ENCODE measurements at regions not wholly inside any gene's neighbourhood (a gene's known extent, or its start where the extent isn't known, plus 50 kb on each side); places are given as distances from the start of the nearest gene placed in this dataset.

GRCh38 chr20:60750909-60751308 lies 501.2 kb upstream of the CDH4 start:
- Histone ChIP-seq H3K9me3 (ENCODE audit: control insufficient read depth, insufficient read depth, low read length) (no peaks in the 10 kb centered on the region), H3K36me3 (ENCODE audit: control insufficient read depth, insufficient read depth, low read length) (no peaks in the 10 kb centered on the region; the same call in 1 of the 2 replicates), H3K4me1 (ENCODE audit: control insufficient read depth, insufficient read depth, low read length) (peaks cover 2% of the 10 kb centered on the region; the same call in 1 of the 2 replicates), H3K27me3 (ENCODE audit: control insufficient read depth, insufficient read depth, low read length) (no peaks in the 10 kb centered on the region), H3K4me3 (ENCODE audit: low read length) (no peak overlapping the region), H3K27ac (ENCODE audit: low read length) (no peak overlapping the region)
- WGBS (ENCODE audit: insufficient coverage, insufficient read length), result no CpG with 5 or more reads among the region's 10 CpGs
- DNase-seq (ENCODE audit: low read depth, low spot score), result no peak

GRCh38 chr20:60751826-60752225 lies 500.2 kb upstream of the CDH4 start:
- Histone ChIP-seq H3K27ac (ENCODE audit: low read length) (no peak overlapping the region), H3K4me1 (ENCODE audit: control insufficient read depth, insufficient read depth, low read length) (peaks cover 2% of the 10 kb centered on the region; the same call in 1 of the 2 replicates), H3K9me3 (ENCODE audit: control insufficient read depth, insufficient read depth, low read length) (no peaks in the 10 kb centered on the region), H3K36me3 (ENCODE audit: control insufficient read depth, insufficient read depth, low read length) (no peaks in the 10 kb centered on the region; the same call in 1 of the 2 replicates), H3K27me3 (ENCODE audit: control insufficient read depth, insufficient read depth, low read length) (no peaks in the 10 kb centered on the region), H3K4me3 (ENCODE audit: low read length) (no peak overlapping the region)
- no CpG with 5 or more reads among the region's 7 CpGs for WGBS (ENCODE audit: insufficient coverage, insufficient read length)
- no peak for DNase-seq (ENCODE audit: low read depth, low spot score)

GRCh38 chr20:60752741-60753420 lies 499.2 kb upstream of the CDH4 start:
- Histone ChIP-seq H3K36me3 (ENCODE audit: control insufficient read depth, insufficient read depth, low read length) (no peaks in the 10 kb centered on the region; the same call in 1 of the 2 replicates), H3K4me3 (ENCODE audit: low read length) (no peak overlapping the region), H3K9me3 (ENCODE audit: control insufficient read depth, insufficient read depth, low read length) (no peaks in the 10 kb centered on the region), H3K27ac (ENCODE audit: low read length) (no peak overlapping the region), H3K4me1 (ENCODE audit: control insufficient read depth, insufficient read depth, low read length) (peaks cover 2% of the 10 kb centered on the region; the same call in 1 of the 2 replicates), H3K27me3 (ENCODE audit: control insufficient read depth, insufficient read depth, low read length) (no peaks in the 10 kb centered on the region)
- no peak for DNase-seq (ENCODE audit: low read depth, low spot score)
- no CpG with 5 or more reads among the region's 17 CpGs for WGBS (ENCODE audit: insufficient coverage, insufficient read length)

- H3K4me1 ChIP-seq (ENCODE audit: control insufficient read depth, insufficient read depth, low read length), result peaks cover 2% of the 10 kb centered on the region; the same call in 1 of the 2 replicates
- no peak overlapping the region for H3K27ac ChIP-seq (ENCODE audit: low read length)
- WGBS (ENCODE audit: insufficient coverage, insufficient read length), result no CpG with 5 or more reads among the region's 4 CpGs
- DNase-seq (ENCODE audit: low read depth, low spot score), result no peak
- H3K4me3 ChIP-seq (ENCODE audit: low read length), result no peak overlapping the region
- H3K27me3 ChIP-seq (ENCODE audit: control insufficient read depth, insufficient read depth, low read length), result no peaks in the 10 kb centered on the region
- no peaks in the 10 kb centered on the region for H3K9me3 ChIP-seq (ENCODE audit: control insufficient read depth, insufficient read depth, low read length)
- H3K36me3 ChIP-seq (ENCODE audit: control insufficient read depth, insufficient read depth, low read length), result no peaks in the 10 kb centered on the region
Observed at GRCh38 chr20:60754856-60755255, 497.2 kb upstream of the CDH4 start.

- WGBS (ENCODE audit: insufficient coverage, insufficient read length), result no CpG with 5 or more reads among the region's 6 CpGs
- Histone ChIP-seq H3K4me3 (ENCODE audit: low read length) (no peak overlapping the region), H3K36me3 (ENCODE audit: control insufficient read depth, insufficient read depth, low read length) (no peaks in the 10 kb centered on the region), H3K9me3 (ENCODE audit: control insufficient read depth, insufficient read depth, low read length) (no peaks in the 10 kb centered on the region), H3K4me1 (ENCODE audit: control insufficient read depth, insufficient read depth, low read length) (no peaks in the 10 kb centered on the region), H3K27me3 (ENCODE audit: control insufficient read depth, insufficient read depth, low read length) (no peaks in the 10 kb centered on the region), H3K27ac (ENCODE audit: low read length) (no peak overlapping the region)
- DNase-seq (ENCODE audit: low read depth, low spot score), result no peak
Observed at GRCh38 chr20:60759651-60760050, 492.4 kb upstream of the CDH4 start.

- WGBS (ENCODE audit: insufficient coverage, insufficient read length), result no CpG with 5 or more reads among the region's 6 CpGs
- Histone ChIP-seq H3K4me3 (ENCODE audit: low read length) (no peak overlapping the region), H3K27ac (ENCODE audit: low read length) (no peak overlapping the region)
Observed at GRCh38 chr20:60760256-60761000, 491.6 kb upstream of the CDH4 start.

GRCh38 chr20:60761056-60761455 lies 491.0 kb upstream of the CDH4 start:
- Histone ChIP-seq H3K27ac (ENCODE audit: low read length) (no peak overlapping the region), H3K4me1 (ENCODE audit: control insufficient read depth, insufficient read depth, low read length) (no peaks in the 10 kb centered on the region), H3K36me3 (ENCODE audit: control insufficient read depth, insufficient read depth, low read length) (no peaks in the 10 kb centered on the region), H3K27me3 (ENCODE audit: control insufficient read depth, insufficient read depth, low read length) (no peaks in the 10 kb centered on the region), H3K4me3 (ENCODE audit: low read length) (no peak overlapping the region), H3K9me3 (ENCODE audit: control insufficient read depth, insufficient read depth, low read length) (no peaks in the 10 kb centered on the region)
- WGBS (ENCODE audit: insufficient coverage, insufficient read length), result no CpG with 5 or more reads among the region's 9 CpGs
- DNase-seq (ENCODE audit: low read depth, low spot score), result no peak

More at GRCh38 chr20:60760256-60761000, 491.6 kb upstream of the CDH4 start:
- no peaks in the 10 kb centered on the region for H3K4me1 ChIP-seq (ENCODE audit: control insufficient read depth, insufficient read depth, low read length)
- H3K36me3 ChIP-seq (ENCODE audit: control insufficient read depth, insufficient read depth, low read length), result no peaks in the 10 kb centered on the region
- H3K9me3 ChIP-seq (ENCODE audit: control insufficient read depth, insufficient read depth, low read length), result no peaks in the 10 kb centered on the region
- no peak for DNase-seq (ENCODE audit: low read depth, low spot score)
- H3K27me3 ChIP-seq (ENCODE audit: control insufficient read depth, insufficient read depth, low read length), result no peaks in the 10 kb centered on the region

GRCh38 chr20:60762386-60762785 lies 489.7 kb upstream of the CDH4 start:
- Histone ChIP-seq H3K9me3 (ENCODE audit: control insufficient read depth, insufficient read depth, low read length) (no peaks in the 10 kb centered on the region), H3K27ac (ENCODE audit: low read length) (no peak overlapping the region), H3K4me3 (ENCODE audit: low read length) (no peak overlapping the region), H3K27me3 (ENCODE audit: control insufficient read depth, insufficient read depth, low read length) (no peaks in the 10 kb centered on the region), H3K4me1 (ENCODE audit: control insufficient read depth, insufficient read depth, low read length) (no peaks in the 10 kb centered on the region), H3K36me3 (ENCODE audit: control insufficient read depth, insufficient read depth, low read length) (no peaks in the 10 kb centered on the region)
- no CpG with 5 or more reads among the region's 6 CpGs for WGBS (ENCODE audit: insufficient coverage, insufficient read length)
- DNase-seq (ENCODE audit: low read depth, low spot score), result no peak

GRCh38 chr20:60764328-60764727 lies 487.7 kb upstream of the CDH4 start:
- H3K36me3 ChIP-seq (ENCODE audit: control insufficient read depth, insufficient read depth, low read length), result no peaks in the 10 kb centered on the region
- no peaks in the 10 kb centered on the region for H3K27me3 ChIP-seq (ENCODE audit: control insufficient read depth, insufficient read depth, low read length)
- no peak for DNase-seq (ENCODE audit: low read depth, low spot score)
- H3K4me3 ChIP-seq (ENCODE audit: low read length), result no peak overlapping the region
- H3K9me3 ChIP-seq (ENCODE audit: control insufficient read depth, insufficient read depth, low read length), result no peaks in the 10 kb centered on the region
- 100% methylated on average over 3 of the region's 4 CpGs for WGBS (ENCODE audit: insufficient coverage, insufficient read length)
- no peaks in the 10 kb centered on the region for H3K4me1 ChIP-seq (ENCODE audit: control insufficient read depth, insufficient read depth, low read length)
- no peak overlapping the region for H3K27ac ChIP-seq (ENCODE audit: low read length)

GRCh38 chr20:60764771-60765170 lies 487.3 kb upstream of the CDH4 start:
- no CpG with 5 or more reads among the region's 9 CpGs for WGBS (ENCODE audit: insufficient coverage, insufficient read length)
- no peaks in the 10 kb centered on the region for H3K27me3 ChIP-seq (ENCODE audit: control insufficient read depth, insufficient read depth, low read length)

More at GRCh38 chr20:60764771-60765170, 487.3 kb upstream of the CDH4 start:
- no peak overlapping the region for H3K27ac ChIP-seq (ENCODE audit: low read length)
- no peak overlapping the region for H3K4me3 ChIP-seq (ENCODE audit: low read length)
- no peaks in the 10 kb centered on the region for H3K4me1 ChIP-seq (ENCODE audit: control insufficient read depth, insufficient read depth, low read length)
- no peaks in the 10 kb centered on the region for H3K9me3 ChIP-seq (ENCODE audit: control insufficient read depth, insufficient read depth, low read length)
- H3K36me3 ChIP-seq (ENCODE audit: control insufficient read depth, insufficient read depth, low read length), result no peaks in the 10 kb centered on the region
- no peak for DNase-seq (ENCODE audit: low read depth, low spot score)
